IPS-18c (cell line): ENCODE measurements at regions not wholly inside any gene's neighbourhood (a gene's known extent, or its start where the extent isn't known, plus 50 kb on each side); places are given as distances from the start of the nearest gene placed in this dataset.

Experiments
- H3K4me3 ChIP-seq: 2 replicates; pipeline ENCODE4 v1.7.0; 2013; ENCODE audit warnings: low read depth, mild to moderate bottlenecking, low read length, moderate library complexity; ENCODE audit not compliant: insufficient read depth
- H3K9me3 ChIP-seq: one replicate; pipeline ENCODE4 v1.6.1; 2013; ENCODE audit warnings: mild to moderate bottlenecking, low read length, moderate library complexity; ENCODE audit not compliant: control insufficient read depth, insufficient read depth

DNA sequence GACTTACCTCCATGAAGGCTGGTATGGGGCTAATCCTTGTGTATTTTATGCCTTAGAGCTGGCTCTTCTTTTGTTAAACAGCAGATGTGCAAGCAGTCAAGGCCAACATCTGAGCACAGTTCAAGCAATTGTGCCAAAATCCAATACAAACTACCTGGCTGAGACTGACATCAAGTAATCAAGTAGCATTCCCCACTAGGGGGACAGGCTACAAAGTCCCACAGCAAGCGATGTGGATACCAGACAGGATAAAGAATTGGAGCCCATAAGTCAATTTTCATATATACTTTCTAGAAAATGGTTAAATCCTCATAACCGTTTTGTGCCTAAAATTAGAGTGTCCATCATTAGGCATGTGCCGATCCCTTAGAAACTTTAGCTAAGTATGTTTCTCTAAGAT is 675.8 kb downstream of the DIAPH3 start:
- Histone ChIP-seq H3K4me3 (no peak overlapping the region), H3K9me3 (no peaks in the 10 kb centered on the region)

DNA sequence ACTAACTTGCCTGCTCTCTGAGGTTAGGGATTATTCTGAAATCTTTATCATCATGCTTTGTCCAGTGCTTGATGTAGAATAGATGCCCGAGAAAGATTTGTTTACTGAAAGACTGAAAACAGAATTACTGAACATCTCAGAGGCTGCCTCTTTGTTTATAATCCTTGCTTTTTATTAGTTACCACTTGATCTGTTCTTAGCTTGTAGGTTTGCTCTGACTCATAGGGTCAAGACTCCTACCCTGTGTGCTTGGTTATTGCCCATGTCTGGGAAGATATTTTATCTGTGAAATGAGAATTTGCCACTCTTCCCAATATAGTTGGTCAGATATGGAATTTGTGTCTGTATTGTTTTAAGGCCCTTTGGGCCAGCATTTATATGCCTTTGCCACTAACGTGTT is 675.3 kb downstream of the DIAPH3 start:
- Histone ChIP-seq H3K4me3 (no peak overlapping the region), H3K9me3 (no peaks in the 10 kb centered on the region)

DNA sequence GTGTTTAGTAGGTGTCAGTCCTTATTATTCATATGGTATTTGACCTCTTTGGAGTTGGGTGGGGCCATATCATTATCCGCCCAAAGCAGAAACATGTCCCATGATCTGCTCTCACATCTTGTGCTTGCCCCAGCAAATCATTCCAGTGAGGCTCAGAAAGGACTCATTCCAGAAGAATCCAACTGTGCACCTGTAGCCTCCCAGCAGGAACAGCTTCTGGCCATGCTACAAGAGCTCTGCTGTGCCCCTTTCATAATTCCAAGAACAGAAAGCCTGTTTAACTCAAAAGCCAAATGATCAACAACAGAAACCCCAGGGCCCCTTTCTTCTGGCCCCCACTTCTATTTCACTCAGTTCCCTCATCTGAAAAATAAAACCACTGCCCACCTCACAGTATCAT is 673.1 kb downstream of the DIAPH3 start:
- Histone ChIP-seq H3K9me3 (no peaks in the 10 kb centered on the region), H3K4me3 (no peak overlapping the region)

DNA sequence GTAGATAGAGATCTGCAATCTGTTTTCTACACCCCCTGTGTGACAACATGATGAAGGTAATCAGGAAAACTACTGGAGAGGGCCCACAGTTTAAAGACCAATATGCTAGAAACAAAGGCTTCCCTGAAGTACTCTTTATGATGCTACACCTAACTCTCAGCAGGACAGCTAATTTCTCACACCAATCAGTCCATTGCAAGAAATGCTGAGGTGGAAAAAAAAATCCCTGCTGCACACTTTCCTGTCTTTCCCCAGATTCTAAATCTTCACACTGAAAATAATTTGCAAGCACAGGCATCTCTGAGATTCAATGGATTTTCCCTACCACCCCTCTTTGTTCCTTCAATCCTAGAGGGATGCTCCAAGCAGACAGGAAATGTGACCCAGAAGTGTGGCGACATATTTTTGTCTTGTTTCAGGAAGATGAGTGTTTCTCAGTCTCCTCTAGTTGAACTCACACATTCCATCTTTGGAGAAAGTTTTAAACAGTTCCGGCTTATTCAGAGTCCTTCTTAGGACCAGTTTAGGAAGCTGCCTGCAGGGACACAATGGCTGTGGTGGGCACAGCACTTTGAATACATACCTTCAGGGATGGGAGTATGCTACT is 671.6 kb downstream of the DIAPH3 start:
- H3K9me3 ChIP-seq: no peaks in the 10 kb centered on the region
- no peak overlapping the region for H3K4me3 ChIP-seq

DNA sequence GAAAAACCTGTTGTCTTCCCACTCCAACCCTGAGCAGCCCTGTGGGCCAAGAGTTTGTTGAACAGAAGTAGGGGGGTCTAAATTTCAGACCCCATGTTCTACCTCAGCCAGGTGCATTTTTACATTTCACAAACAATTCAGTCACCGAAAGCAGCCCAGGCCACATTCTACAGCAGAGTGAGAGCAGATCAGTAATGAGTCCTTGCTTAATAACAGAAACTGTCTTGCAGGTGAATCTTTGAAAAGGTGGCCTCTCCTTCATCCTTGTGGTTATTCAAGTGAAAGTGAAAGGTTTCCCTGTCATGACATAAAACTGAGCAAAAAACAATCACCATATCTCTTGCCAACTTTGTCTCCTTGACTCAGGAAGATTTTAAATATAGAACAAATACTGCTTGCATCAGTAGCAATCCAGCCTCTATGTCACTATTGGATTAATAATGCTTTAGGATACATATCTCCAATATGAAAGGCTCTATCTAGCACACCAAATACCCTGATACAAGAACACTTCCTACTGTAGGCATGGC is 670.2 kb downstream of the DIAPH3 start:
- Histone ChIP-seq H3K4me3 (no peak overlapping the region), H3K9me3 (no peaks in the 10 kb centered on the region)

DNA sequence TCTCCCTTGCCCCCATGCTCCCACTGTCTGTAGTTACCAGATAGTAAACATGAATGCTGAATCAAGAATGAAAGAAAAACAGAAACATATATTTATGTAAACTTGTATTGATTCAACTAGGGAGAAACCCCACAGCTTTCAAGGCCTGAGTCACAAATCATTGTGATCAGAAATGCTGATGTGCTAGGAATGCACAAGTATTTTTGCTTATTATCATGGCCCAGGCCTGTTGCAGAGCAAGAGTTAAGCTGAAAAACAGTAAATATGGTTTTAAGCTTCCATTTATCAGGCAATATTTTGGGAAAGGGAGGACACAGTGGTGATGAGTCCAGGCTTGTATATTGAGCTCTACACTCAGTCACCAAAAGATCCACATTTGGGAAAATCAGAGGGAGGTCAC is 669.6 kb downstream of the DIAPH3 start:
- Histone ChIP-seq H3K4me3 (no peak overlapping the region), H3K9me3 (no peaks in the 10 kb centered on the region)

DNA sequence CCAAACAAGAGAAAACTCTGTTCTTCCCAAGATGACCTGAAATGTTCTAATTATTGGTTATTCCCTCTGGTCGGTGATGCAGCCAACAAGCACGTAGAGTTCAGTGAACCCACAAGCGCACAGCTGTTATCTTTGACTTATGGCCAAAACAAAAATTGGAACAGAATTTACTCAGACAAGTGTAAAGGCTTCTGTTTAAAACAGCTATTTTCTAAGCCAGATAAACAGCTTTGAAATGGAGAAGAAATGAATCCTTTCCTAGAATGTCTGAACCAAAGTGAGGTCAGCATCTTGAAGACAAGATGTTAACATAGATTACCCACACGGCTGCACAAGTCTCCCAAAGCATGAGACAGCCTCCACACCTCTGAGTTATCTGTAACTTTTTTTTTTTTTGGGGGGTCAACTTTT is 669.2 kb downstream of the DIAPH3 start:
- H3K4me3 ChIP-seq: no peak overlapping the region
- H3K9me3 ChIP-seq: no peaks in the 10 kb centered on the region

DNA sequence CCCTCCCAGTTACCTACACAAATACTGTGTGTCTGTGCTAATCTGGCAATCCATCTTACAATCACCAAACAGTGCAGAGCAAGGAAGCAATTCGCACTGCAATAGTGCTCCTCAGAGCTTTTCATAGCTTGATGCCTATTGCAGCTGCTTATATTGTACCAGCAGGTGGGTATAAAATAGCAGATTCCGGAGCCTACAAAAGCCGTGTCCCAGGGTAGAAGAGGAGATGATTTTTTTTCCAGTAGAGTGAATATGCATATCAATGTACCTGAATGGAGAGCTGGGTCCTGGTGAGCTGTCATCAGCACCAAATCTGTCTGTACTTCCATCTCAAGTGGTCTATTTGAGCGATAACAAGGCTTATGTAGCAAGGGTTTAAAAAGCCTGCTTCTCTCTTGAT is 668.4 kb downstream of the DIAPH3 start:
- Histone ChIP-seq H3K4me3 (no peak overlapping the region), H3K9me3 (no peaks in the 10 kb centered on the region)

DNA sequence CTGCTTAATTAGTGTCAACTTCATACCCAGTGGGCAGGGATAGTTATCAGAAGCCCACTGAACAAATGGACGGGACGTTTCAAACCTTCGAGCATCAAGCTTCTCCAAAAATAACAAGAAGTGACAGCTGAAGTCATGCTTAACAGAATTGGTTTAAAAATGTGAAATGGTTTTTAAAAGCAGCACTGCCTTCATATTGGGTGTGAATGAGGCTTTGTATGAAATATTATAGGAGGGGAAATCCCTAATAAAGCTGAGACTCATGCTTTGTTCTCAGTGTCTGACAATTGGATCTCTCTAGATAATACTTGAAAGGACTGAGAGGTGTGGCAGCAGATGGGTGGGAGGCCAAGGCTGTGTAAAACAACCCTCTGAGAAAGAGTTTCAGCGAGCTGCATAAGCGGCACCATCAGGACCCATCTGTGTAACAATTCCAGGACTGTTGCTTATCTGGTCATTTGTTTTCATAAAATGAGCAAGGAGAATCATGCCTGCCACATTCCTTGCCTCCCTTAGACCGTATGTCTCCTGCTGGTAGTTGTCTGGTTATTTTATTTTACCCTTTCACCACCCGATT is 667.7 kb downstream of the DIAPH3 start:
- Histone ChIP-seq H3K9me3 (no peaks in the 10 kb centered on the region), H3K4me3 (no peak overlapping the region)

DNA sequence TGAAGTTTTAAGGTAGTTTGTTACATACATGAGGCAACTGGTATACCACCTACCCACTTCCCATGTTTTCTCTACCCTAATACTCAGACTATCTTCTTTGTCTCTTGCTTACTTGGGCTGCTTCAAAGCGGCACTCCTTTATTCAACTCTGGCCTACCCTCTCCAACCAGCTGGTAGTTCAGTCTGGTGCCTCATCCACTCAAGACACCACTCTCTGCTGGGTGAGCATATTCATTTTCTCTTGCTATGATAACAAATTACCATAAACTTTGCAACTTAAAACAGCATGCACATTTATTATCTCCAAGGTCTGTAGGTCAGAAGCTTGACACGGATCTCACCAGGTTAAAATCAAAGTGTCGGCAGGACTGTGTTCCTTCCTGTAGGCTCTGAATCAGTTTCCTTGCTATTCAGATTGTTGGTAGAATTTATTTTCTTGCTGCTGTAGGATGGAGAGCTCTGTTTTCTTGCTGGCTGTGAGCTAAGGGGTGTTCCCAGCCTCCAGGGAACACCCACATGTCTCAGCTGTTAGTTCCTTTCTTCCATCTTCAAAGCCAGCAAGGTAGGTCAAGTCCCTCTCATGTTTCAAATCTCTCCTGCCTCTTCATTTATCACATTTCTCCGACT is 666.0 kb downstream of the DIAPH3 start:
- H3K4me3 ChIP-seq: no peak overlapping the region
- H3K9me3 ChIP-seq: no peaks in the 10 kb centered on the region

DNA sequence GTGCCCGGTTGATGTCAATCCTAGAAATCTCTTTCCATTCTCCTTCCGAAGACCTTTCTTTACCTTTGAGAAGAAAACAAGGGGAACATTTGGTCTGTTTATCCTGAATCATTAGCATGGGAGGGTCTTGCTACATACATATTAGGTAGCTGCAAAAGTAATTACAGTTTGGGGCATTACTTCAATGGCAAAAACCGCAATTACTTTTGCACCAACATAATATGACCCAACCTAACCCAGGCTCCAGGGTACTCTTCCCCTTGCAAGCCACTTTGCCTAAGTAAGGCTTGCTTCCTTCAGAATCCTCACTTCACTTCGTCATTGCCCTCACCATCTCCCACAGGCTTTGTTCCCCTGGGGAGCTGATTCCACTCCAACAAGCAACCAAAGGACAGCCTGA is 662.7 kb downstream of the DIAPH3 start:
- Histone ChIP-seq H3K4me3 (no peak overlapping the region), H3K9me3 (no peaks in the 10 kb centered on the region)

DNA sequence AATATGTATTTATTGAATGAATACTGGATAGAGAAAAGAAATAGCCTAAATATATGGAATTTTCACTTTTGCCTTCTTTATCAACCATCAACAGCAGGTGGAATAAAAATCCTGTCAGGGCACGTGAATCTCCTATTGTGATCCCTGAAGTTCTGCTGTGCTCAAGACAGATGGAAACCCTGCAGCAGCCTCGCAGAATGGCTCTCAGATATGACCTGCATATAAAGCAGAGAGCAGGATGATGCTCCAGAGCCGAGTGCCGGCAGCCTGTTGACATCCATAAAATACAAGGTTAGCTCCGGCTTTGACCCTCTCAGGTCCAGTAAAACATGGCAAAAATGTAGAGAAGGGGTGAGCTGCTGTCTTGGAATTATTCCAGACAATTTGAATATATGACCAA is 659.3 kb downstream of the DIAPH3 start:
- Histone ChIP-seq H3K4me3 (no peak overlapping the region), H3K9me3 (no peaks in the 10 kb centered on the region)

DNA sequence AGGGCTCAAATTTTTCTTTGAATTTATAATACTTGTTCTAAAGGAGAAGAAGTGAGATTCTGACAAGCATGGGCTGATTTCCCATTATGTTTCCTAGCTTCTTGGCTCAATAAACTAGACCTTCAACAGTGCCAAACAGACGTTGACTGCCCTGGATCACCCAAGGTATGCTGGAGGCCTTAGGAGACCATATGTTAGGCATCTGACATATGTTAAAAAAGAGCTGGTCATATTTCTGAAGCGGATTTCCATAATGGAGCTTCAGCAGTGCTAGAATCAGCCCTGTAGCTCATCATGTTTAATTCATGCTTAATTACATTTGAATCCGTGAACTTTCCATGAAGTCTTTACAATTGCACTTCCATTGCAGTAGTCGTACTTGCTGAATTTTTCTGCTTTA is 653.3 kb downstream of the DIAPH3 start:
- Histone ChIP-seq H3K9me3 (no peaks in the 10 kb centered on the region), H3K4me3 (no peak overlapping the region)

DNA sequence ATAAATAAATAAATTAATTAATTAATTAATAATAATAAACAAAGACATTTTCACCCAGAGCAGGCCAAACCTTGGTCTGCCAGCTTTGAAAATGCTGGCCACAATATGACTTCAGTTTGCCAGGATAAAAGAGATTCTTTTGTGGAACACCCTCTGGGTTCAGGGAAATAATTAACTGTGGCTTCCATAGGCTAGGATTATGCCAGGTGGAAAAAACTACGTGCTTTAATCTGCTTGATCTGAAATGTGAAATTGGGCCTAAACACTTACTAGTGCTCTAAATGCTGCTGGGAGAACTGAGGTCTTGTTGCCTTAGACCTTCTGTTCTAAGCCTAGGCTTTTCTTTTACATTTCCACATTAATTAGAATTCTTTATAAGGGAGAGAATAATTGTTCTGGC is 650.0 kb downstream of the DIAPH3 start:
- Histone ChIP-seq H3K9me3 (no peaks in the 10 kb centered on the region), H3K4me3 (no peak overlapping the region)

DNA sequence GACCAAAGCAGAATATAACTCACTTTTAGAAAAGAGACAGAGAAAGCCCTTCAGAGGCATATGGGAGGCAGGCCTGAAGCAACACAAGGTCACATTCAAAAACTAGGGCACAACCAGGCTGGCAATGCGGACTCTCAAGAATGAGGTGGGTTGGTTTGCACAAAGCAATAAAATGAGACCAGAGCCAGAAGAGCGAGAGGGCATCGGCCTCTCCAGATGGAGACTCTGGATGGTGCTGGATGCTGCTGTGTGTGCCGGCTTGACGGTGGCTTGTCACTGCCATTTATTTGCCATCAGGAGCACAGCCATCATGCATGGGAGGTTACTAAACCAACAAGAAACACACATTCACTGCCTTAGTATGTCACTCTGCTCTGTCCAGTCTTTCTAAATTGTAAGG is 649.4 kb downstream of the DIAPH3 start:
- no peaks in the 10 kb centered on the region for H3K9me3 ChIP-seq
- H3K4me3 ChIP-seq: no peak overlapping the region

DNA sequence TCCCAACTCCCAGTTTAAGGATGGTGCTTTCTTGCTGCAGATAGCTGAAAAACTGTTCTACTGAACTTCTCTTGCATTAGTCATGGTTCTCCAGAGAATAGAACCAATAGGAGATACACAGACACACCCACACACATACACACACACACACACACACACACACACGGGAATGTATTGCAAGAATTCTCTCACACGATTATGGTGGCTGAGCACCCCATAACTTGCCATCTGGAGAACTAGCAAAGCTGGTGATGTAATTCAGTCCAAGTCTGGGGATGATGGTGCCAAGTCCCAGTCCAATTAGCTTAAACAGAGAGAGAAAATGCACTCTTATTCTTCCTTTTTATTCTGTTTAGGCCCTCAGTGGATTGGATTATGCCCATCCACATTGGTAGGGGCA is 643.9 kb downstream of the DIAPH3 start:
- no peaks in the 10 kb centered on the region for H3K9me3 ChIP-seq
- no peak overlapping the region for H3K4me3 ChIP-seq

DNA sequence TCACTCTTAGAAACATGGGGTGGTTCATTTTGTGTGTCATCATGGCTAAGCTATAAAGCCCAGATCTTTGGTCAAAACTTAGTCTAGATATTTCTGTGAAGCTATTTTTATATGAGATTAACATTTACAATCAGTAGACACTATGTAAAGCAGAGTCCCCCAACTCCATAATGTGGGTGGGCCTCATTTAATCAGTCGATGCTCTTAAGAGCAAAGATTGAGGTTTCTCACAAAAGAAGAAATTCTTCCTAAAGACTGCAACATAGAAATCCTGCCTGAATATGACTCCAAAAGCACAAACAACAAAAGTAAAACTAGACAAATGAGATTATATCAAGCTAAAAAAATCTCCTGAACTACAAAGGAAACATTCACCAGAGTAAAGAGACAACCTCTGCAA is 642.2 kb downstream of the DIAPH3 start:
- Histone ChIP-seq H3K9me3 (no peaks in the 10 kb centered on the region), H3K4me3 (no peak overlapping the region)

DNA sequence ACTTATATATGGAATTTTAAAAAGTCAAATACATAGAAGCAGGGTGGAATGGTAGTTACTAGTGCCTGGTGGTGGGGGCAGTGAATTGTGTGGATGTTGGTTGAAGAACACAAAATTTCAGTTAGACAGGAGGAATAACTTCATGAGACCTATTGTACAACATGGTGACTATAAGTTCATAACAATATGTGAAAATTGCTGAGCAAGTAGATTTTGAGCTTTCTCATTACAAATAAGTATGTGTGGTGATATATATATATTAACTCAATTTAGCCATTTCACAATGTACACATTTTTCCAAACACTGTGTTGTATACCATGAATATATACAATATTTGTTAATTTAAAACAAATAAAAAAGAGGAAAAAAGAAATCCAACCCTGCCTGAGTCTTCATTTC is 641.1 kb downstream of the DIAPH3 start:
- no peaks in the 10 kb centered on the region for H3K9me3 ChIP-seq
- H3K4me3 ChIP-seq: no peak overlapping the region

DNA sequence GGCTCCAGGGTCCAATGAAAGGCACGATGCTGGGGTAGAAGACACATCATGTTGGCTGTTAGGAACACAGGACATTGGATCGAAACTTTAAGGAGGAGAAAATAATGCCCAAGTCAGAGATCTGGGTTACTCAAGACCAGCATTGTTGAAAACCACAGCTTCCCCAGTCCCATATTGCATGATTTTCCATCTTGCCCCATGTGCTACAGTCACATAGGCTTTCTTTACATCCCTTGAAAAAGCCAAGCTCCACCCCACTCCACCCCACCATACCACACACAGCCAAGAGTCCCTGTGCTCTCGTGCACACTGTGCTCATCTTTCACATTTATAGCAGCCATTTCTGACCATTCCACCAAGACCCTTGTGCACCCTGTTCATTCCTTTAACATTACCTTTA is 636.2 kb downstream of the DIAPH3 start:
- H3K9me3 ChIP-seq: no peaks in the 10 kb centered on the region

More for the DNA sequence above, 636.2 kb downstream of the DIAPH3 start:
- H3K4me3 ChIP-seq: no peak overlapping the region
